A549 (cell line): ENCODE measurements at regions not wholly inside any gene's neighbourhood (a gene's known extent, or its start where the extent isn't known, plus 50 kb on each side); places are given as distances from the start of the nearest gene placed in this dataset.
"Not testable (repeated sequence)": the region's sequence is repeated elsewhere in the genome, so short reads cannot be mapped to it uniquely, and the experiment has no call there.

Experiments used
- ATAC-seq, 2 experiments: fragments of 200-7000 bp in 1 of 2; fragments of >200 bp in 1 of 2; cut with Nextera tagmentation in 1 of 2; cut with Tn5 transposase in 1 of 2; 3 replicates each; pipeline versions ENCODE4 v1.8.0 to v1.9.1; 2018 to 2020; ENCODE audit warnings: mild to moderate bottlenecking in 1 of 2, moderate library complexity in 1 of 2
- CTCF ChIA-PET: fragments of 300-600 bp; sonication (Branson Sonifier 250); formaldehyde crosslinking; extraction: SDS; loops from one replicate; lab custom pipeline; 2021; ENCODE audit warnings: antibody characterized with exemption, inconsistent platforms; lab: Yijun Ruan, JAX
- POLR2A ChIA-PET: fragments of 350-600 bp; formaldehyde crosslinking; extraction: SDS; loops from one replicate; lab custom pipeline; 2021; ENCODE audit warnings: antibody characterized with exemption, inconsistent platforms; lab: Yijun Ruan, JAX
- DNase-seq, 2 experiments: peaks; one replicate each; pipeline versions ENCODE4 v3.0.0 to v3.0.0-alpha.2; 2011 to 2016; ENCODE audit warnings: low read depth in 1 of 2, low spot score in 1 of 2
- FAIRE-seq: peaks from 2 replicates; lab custom pipeline; 2011; peaks lifted over from hg19 to GRCh38; lab: Jason Lieb, UNC
- H3K27ac ChIP-seq, 2 experiments: fragments of >200 bp; sonication (Bioruptor Twin); formaldehyde crosslinking; 3 replicates each; pipeline ENCODE4 v1.5.1; 2016 to 2017
- H3K4me1 ChIP-seq: fragments of >200 bp; sonication (Bioruptor Twin); formaldehyde crosslinking; 3 replicates; pipeline ENCODE4 v1.6.1; 2016
- H3K4me2 ChIP-seq: fragments of >200 bp; sonication (Bioruptor Twin); formaldehyde crosslinking; 3 replicates; pipeline ENCODE4 v1.6.1; 2016
- H3K4me3 ChIP-seq: fragments of >200 bp; sonication (Bioruptor Twin); formaldehyde crosslinking; 3 replicates; pipeline ENCODE4 v1.5.1; 2016
- H3K9me3 ChIP-seq: fragments of >200 bp; sonication (Bioruptor Twin); formaldehyde crosslinking; 3 replicates; pipeline ENCODE4 v1.6.1; 2016
- CHD4 ChIP-seq: fragments of 200-600 bp; sonication (generic); IDR thresholded peaks from 2 replicates; pipeline ENCODE4 v1.6.1; 2016; ENCODE audit warnings: antibody characterized with exemption, mild to moderate bottlenecking, borderline replicate concordance
- HES2 ChIP-seq: fragments of >200 bp; sonication (Bioruptor Twin); formaldehyde crosslinking; IDR thresholded peaks from 2 replicates; pipeline ENCODE4 v1.6.1; 2016
- HMGXB4 ChIP-seq: fragments of 250-450 bp; sonication (Bioruptor Pico); IDR thresholded peaks from 2 replicates; pipeline ENCODE4 v1.5.0; 2021; ENCODE audit warnings: mild to moderate bottlenecking, moderate library complexity, borderline replicate concordance
- HOXB13 ChIP-seq: fragments of 250-450 bp; sonication (Bioruptor Pico); IDR thresholded peaks from 2 replicates; pipeline ENCODE4 v1.5.0; 2020; ENCODE audit warnings: low read depth, mild to moderate bottlenecking, moderate library complexity
- HOXB5 ChIP-seq: fragments of 250-450 bp; sonication (Bioruptor Pico); IDR thresholded peaks from 2 replicates; pipeline ENCODE4 v1.5.0; 2020; ENCODE audit warnings: mild to moderate bottlenecking, moderate library complexity
- JUN ChIP-seq, 2 experiments: fragments of >200 bp; sonication (Bioruptor Twin); formaldehyde crosslinking; IDR thresholded peaks; 2 replicates in 1 of 2; 3 replicates in 1 of 2; pipeline ENCODE4 v1.6.1; 2016 to 2017
- MAFK ChIP-seq: fragments of 450-650 bp; IDR thresholded peaks from 2 replicates; pipeline ENCODE4 v1.6.1; 2014; ENCODE audit not compliant: partially characterized antibody
- NPAS2 ChIP-seq: fragments of 250-450 bp; sonication (Bioruptor Pico); IDR thresholded peaks from 2 replicates; pipeline ENCODE4 v1.8.0; 2022; ENCODE audit warnings: mild to moderate bottlenecking, moderate library complexity, borderline replicate concordance
- NR3C1 ChIP-seq: fragments of >200 bp; sonication (Bioruptor Twin); formaldehyde crosslinking; IDR thresholded peaks from 3 replicates; pipeline ENCODE4 v1.6.1; 2017
- PHF8 ChIP-seq: fragments of 200-600 bp; sonication (generic); IDR thresholded peaks from 2 replicates; pipeline ENCODE4 v1.6.1; 2016; ENCODE audit warnings: low read depth, mild to moderate bottlenecking, antibody characterized with exemption, moderate library complexity, borderline replicate concordance
- POLR2AphosphoS2 ChIP-seq: conservative IDR thresholded peaks from 2 replicates; pipeline ENCODE4 v1.6.1; 2012; ENCODE audit warnings: low read length, improper control_type of control experiment, inconsistent platforms
- RAD21 ChIP-seq, 2 experiments: fragments of >200 bp in 1 of 2; sonication (Bioruptor Twin) in 1 of 2; formaldehyde crosslinking in 1 of 2; IDR thresholded peaks in 1 of 2; conservative IDR thresholded peaks in 1 of 2; 2 replicates in 1 of 2; 3 replicates in 1 of 2; pipeline ENCODE4 v1.6.1; 2012 to 2018; ENCODE audit warnings: inconsistent platforms in 1 of 2
- REST ChIP-seq: fragments of 200-600 bp; sonication (generic); IDR thresholded peaks from 2 replicates; pipeline ENCODE4 v1.6.1; 2016; ENCODE audit warnings: antibody characterized with exemption, mild to moderate bottlenecking, moderate library complexity
- RFX5 ChIP-seq: fragments of 450-650 bp; IDR thresholded peaks from 2 replicates; pipeline ENCODE4 v1.7.1; 2014; ENCODE audit warnings: antibody characterized with exemption, mild to moderate bottlenecking, moderate library complexity
- SMC3 ChIP-seq: fragments of >200 bp; sonication (Bioruptor Twin); formaldehyde crosslinking; IDR thresholded peaks from 3 replicates; pipeline ENCODE4 v1.6.1; 2018; ENCODE audit warnings: inconsistent platforms
- WGBS: methylation state at CpG from one replicate; pipeline ENCODE4 v1.1.6; 2017; ENCODE audit errors: missing lambda C conversion rate; 5-methylcytosine and 5-hydroxymethylcytosine counted together
- TF ChIP-seq, protein P1 (sequence below): fragments of >200 bp; sonication (Bioruptor Twin); formaldehyde crosslinking; IDR thresholded peaks from 3 replicates; pipeline ENCODE4 v1.6.1; 2016
- TF ChIP-seq, protein P2 (sequence below): fragments of 450-650 bp; IDR thresholded peaks from 2 replicates; pipeline ENCODE4 v1.6.1; 2014; ENCODE audit warnings: antibody characterized with exemption

- CTCF ChIA-PET = no interaction called here
- TF ChIP-seq, protein P1, sequence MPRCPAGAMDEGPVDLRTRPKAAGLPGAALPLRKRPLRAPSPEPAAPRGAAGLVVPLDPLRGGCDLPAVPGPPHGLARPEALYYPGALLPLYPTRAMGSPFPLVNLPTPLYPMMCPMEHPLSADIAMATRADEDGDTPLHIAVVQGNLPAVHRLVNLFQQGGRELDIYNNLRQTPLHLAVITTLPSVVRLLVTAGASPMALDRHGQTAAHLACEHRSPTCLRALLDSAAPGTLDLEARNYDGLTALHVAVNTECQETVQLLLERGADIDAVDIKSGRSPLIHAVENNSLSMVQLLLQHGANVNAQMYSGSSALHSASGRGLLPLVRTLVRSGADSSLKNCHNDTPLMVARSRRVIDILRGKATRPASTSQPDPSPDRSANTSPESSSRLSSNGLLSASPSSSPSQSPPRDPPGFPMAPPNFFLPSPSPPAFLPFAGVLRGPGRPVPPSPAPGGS = no peak
- TF ChIP-seq SMC3 (no peak), JUN (IDR thresholded peaks at IDR 0.05) (no peak), RFX5 (no peak), POLR2AphosphoS2 (no peak), NPAS2 (no peak), REST (no peak), HES2 (no peak), RAD21 (conservative IDR thresholded peaks at IDR 0.05 in 1 of 2, IDR thresholded peaks at IDR 0.05 in 1 of 2) (no peak), HOXB13 (CRISPR knock-in tag) (no peak), MAFK (no peak), HMGXB4 (no peak), CHD4 (no peak), HOXB5 (CRISPR knock-in tag) (no peak), NR3C1 (no peak), PHF8 (no peak)
- TF ChIP-seq, protein P2, sequence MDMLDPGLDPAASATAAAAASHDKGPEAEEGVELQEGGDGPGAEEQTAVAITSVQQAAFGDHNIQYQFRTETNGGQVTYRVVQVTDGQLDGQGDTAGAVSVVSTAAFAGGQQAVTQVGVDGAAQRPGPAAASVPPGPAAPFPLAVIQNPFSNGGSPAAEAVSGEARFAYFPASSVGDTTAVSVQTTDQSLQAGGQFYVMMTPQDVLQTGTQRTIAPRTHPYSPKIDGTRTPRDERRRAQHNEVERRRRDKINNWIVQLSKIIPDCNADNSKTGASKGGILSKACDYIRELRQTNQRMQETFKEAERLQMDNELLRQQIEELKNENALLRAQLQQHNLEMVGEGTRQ = no peak
- TF ChIP-seq, all 56 proteins: peak for 0
- Histone ChIP-seq H3K9me3 (no peaks in the 10 kb centered on the region), H3K4me1 (peaks cover 6% of the 10 kb centered on the region; the same call in 2 of the 3 replicates), H3K4me2 (no peak overlapping the region), H3K4me3 (no peak overlapping the region), H3K27ac (no peak overlapping the region)
- ATAC-seq (no peak), FAIRE-seq (no peak), DNase-seq (no peak)
- WGBS = 33% methylated on average over 5 of the region's 5 CpGs
- POLR2A ChIA-PET = no interaction called here
Observed at GRCh38 chr16:66085651-66086050, 280.8 kb upstream of the CDH5 start.

- H3K4me1 ChIP-seq, H3K4me3 ChIP-seq, FAIRE-seq, H3K4me2 ChIP-seq, CTCF ChIA-PET, POLR2A ChIA-PET, DNase-seq, H3K27ac ChIP-seq, ATAC-seq, H3K9me3 ChIP-seq: not testable (repeated sequence)
- WGBS = 73% methylated on average over 2 of the region's 2 CpGs
Observed at GRCh38 chr16:66084731-66085130, 281.8 kb upstream of the CDH5 start.
